Caki2 (cell line): ENCODE measurements at regions not wholly inside any gene's neighbourhood (a gene's known extent, or its start where the extent isn't known, plus 50 kb on each side); places are given as distances from the start of the nearest gene placed in this dataset.

ENCODE experiments used
- DNase-seq: peaks from one replicate; pipeline ENCODE4 v3.0.0-alpha.2; 2015; ENCODE audit warnings: low read depth
- in situ Hi-C: cut with HindIII; loops from 2 replicates; pipeline ENCODE4 v1.10.0; 2016; ENCODE audit warnings: low sequenced_read_pairs, low pct_unique_long_range_greater_than_20kb, mixed read lengths

DNA sequence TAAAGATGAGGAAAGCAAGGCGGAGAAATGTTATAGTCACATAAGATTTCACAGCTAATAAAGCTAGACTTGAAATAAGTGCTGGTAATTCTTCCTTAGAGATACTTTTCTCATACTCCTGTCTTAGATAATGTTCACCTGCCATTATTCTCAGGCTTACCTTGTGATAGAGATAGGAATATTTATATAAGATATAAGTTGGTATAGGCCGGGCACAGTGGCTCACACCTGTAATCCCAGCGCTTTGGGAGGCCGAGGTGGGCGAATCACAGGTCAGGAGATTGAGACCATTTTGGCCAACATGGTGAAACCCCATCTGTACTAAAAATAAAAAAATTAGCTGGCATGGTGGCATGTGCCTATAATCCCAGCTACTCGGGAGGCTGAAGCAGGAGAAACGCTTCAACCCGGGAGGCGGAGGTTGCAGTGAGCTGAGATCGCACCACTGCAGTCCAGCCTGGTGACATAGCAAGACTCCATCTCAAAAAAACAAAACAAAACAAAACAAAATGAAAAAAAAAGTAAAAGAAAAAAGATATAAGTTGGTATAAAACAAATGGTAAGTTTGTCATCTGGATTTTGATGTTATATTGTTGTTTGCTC is 1918.4 kb downstream of the MAT2B start:
- DNase-seq, result no peak
- in situ Hi-C loops, result no loop called here

DNA sequence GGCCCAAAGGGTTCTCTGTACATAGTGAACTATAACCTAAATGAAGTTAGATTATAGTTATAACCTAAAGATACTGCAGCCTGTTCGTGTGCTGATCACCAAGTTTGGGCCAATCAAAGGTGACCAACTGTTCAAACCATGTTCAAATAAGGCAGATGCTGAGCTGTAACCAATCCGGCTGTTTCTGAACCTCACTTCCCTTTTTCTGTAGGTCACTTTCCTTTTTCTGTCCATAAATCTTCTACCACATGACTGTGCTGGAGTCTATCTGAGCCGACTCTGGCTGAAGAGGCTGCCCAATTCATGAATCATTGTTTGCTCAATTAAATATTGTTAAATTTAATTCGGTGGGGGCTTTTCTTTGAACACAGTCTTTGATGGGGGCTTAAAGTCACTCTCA is 1920.2 kb downstream of the MAT2B start:
- DNase-seq, result no peak

DNA sequence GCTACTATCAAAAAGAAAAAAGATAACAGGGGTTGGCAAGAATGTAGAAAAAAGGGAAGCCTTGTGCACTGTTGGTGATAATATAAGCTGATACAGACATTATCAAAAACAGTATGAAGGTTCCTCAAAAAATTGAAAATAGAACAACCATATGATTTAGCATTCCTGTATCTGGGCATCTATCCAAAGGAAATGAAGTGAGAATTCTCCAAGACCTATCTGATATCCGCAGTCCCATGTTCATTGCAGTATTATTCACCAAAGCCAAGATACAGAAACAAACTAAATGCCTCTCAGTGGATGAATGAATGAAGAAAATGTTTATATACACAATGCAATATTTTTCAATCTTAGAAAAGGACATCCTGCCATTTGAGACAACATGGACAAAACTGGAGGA is 1943.3 kb downstream of the MAT2B start:
- in situ Hi-C loops, result no loop called here
- DNase-seq, result no peak

More for the DNA sequence above, 1920.2 kb downstream of the MAT2B start:
- in situ Hi-C loops, result no loop called here

DNA sequence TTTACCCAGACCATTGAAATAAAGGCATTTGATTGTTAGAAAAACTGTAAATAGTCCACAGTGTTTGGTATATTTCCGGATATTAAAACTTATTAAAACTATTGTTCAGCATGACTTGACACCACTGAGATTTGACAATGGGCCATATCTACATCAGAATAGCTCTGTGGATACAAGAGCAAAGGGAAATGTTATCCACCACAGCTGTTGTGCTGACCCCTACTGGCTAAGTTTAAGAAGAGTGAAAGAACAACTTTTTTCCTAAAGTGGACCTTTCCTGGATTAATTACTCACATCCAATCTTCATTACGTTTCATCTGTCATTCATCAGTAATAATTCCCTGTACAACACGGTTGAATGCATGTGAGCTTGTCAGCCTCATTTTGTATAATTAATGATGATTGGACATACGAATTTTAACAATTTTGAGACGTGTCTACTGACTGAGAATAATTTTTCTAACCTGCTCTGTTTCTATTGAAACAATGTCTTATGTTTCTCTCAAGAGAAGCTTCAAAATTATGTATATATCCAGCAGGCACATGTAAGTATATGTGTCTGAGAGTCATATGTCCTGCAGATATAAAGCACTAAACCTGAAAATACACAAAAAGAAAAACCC is 1952.6 kb downstream of the MAT2B start:
- in situ Hi-C loops, result no loop called here
- DNase-seq, result peak; percentile 25

DNA sequence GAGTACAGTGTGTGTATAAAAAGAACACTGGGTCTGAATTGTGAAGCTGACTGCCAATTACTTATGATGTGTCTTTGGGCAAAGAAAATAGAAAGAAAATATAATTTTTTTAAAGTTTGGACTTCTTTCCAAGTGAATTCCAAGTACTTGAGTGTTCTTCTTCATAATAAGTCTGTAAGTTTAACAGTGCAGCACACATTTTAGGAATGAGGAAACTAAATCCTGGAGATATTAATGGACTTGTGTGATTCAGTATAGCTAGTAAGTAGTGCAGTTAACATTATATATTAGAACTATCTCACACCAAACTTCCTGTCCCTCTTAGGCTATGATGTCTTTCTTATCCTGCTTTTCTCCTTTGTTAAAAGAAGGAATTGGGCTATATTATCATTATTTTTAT is 1953.8 kb downstream of the MAT2B start:
- in situ Hi-C loops, result no loop called here
- no peak for DNase-seq

DNA sequence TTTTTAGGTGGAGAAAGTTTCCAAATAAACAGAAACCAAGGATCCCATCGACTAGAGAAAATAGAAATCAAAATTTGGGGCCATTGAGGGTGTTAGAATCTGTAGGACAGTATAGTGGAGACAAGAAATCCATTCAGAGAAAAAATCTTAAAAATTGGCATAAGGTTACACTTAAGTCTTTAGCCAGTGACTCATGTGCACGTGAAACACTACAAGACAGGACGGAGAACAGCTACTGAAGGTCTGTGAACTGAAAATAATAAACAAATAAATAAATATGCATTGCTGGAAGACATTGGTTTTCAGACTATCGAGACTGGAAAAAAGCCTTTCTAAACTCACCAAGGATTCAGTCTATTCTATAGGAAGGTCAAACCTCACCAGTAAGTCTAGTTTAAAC is 1955.5 kb downstream of the MAT2B start:
- in situ Hi-C loops, result no loop called here
- no peak for DNase-seq

DNA sequence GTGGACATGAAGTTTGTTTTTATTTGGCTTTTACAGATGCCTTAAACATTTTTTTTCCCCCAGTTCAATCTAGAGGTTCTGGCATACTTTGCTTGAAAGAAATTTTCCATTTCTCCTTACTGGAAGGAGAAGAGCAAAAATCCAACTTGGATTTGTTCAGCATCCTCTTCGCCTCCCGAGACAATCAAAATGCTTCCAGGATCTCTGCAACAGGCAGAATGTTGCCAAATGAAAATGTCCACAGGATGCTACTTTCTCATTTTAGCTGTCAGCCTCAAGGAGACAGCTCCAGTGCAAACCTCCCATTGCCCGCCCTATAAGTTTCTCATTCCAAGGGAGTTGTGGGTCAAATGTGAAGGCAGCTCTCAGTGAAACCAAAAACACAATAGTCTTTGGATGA is 1972.1 kb downstream of the MAT2B start:
- in situ Hi-C loops, result no loop called here

GRCh38 chr5:165495829-165496380 is 1990.5 kb downstream of the MAT2B start:
- DNase-seq, result no peak
- in situ Hi-C loops, result no loop called here

More for the DNA sequence above, 1972.1 kb downstream of the MAT2B start:
- no peak for DNase-seq

- in situ Hi-C loops, result no loop called here
- peak; percentile 41 for DNase-seq
Measured at GRCh38 chr5:165497707-165498106, 1992.3 kb downstream of the MAT2B start.

DNA sequence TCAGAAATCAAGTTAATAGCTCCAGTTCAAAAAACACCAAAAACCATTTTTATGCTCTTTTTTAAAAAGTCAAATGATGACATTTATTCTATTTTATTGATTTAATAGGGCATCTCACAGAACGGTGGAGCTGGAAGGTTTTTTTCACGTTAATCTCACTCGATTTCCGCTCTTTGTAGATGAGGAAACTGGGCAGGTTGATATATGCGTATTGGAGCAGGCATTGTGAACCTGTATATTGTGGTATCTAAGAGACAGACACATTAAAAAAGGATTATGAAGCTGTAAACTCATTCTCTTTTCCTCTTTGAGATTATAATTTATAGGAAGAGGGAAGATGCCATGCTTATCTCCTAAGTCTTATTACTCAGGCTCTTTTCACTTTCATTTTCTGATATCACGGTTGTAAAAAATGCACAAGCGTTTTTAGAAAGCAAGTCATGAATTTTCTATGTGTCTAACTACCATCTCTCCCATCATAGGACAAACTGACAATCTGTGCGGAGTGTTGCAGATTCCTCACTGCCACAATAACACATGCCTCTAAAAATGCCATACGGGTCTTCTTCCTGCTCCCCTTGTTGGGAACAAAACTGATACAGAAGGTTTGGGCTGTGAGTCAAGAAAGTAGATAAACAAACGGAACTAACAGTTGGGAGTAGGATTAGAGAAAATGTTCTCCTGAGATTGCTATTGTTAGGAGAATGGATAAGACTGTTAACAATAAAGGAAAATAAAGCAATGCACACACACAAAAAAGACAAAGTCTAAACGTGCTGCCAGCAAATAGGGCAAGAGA is 1997.7 kb downstream of the MAT2B start:
- no peak for DNase-seq
- in situ Hi-C loops, result no loop called here

DNA sequence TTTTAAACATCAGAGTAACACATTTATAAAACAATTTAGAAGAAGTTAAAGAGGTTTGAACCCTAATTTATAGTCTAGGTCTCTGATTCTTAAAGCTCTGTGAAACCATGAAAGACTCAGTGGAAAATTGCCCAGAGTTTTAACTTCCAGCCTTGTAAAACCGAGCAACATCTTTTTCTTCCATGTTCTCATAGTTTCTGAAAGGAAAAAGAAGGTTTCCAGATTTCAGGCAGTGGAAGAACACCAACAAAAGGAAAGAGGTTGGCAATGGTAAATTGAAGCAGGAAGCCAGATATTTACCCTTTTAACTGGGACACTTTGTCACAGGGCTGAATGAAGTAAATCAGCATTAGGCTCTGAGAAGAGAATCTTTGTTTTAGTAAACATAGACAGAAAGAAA is 1999.3 kb downstream of the MAT2B start:
- DNase-seq, result no peak
- in situ Hi-C loops, result no loop called here

DNA sequence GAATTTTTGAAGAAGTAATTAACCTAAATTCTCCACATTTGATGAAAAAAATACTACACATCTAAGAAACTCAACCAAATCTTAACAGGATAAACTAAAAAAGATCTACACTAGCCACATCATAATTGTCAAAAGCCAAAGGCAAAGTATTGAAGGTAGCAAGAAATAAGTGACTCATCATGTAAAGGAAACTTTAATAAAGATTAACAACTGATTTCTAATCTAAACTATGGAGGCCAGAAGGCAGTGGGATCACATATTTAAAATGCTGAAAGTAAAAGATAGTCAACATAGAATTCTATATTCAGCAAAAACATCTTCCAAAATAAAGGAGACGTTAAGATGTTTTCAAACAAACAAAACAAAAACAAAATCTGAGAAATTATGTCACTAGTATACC is 2002.9 kb downstream of the MAT2B start:
- in situ Hi-C loops, result no loop called here
- DNase-seq, result no peak

DNA sequence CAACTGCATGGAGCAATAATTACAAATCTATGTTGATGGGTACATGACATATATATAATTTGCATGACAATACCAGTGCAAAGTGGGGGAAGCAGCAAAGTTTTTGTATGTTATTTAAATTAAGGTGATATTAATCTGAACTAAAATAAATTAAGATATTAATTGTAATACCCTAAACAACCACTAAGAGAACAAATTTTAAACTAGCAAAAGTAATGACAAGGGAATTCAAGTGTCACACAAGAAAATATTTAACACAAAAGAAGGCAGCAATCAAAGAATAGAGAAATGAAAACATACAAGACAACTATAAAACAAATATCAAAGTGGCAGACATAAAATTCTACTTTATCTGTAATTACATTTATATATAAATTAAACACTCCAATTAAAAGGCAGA is 2003.4 kb downstream of the MAT2B start:
- DNase-seq, result no peak
- in situ Hi-C loops, result no loop called here

DNA sequence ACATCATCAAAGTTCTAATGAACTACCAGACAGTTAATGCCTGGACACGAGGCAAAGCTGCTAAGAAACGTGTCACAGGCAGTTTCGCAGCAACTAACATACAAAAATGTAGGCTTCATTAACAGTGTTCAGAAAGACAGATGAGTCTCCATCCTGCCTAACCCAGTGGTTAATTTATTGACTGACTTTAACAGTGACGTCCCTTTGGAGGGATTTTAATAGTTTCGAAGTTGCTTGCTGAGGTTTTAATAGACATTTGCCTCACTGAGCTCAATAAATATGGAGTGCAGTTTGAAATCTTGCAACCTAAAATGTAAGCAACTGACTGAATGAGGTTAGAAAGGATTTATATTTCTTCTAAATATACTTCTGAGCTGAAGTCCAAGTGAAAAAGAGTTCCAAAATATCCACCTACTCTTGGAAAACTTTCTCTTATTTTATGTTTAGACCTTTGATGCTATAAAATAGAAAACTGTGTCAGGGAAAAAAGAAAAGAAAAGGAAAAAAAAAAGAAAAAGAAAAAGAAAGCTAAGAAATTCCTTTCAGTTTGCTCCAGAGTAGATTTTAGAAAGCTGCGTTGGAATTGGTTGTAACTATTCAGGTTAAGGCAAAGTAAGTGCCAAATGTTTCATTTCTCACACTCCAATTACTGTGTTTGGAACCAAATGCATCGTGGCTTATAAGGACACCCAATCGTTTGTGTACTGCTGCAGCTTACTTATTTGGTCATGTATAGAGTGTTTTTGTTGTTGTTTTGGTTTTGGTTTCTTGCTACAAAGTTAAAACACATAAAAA is 2016.6 kb downstream of the MAT2B start:
- DNase-seq, result no peak
- in situ Hi-C loops, result no loop called here

DNA sequence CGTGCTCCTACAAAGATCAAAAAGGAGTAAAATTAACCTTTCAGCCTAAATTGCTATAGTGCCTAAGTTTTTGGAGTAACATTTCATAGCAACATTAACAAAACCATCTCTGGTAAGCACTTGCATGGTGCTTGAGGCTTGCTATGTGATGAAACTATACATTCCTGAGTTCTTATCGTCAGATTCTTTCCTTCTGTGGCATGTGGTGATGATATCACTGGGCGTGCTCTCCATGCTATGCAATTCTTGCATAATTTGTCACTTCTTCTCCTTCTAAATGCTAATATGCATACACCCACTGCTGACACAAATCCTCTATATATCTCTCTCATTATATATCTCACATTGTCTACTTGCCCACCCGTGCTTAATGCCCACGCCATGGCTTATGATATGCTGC is 2019.9 kb downstream of the MAT2B start:
- no peak for DNase-seq
- in situ Hi-C loops, result no loop called here

GRCh38 chr5:165526357-165526756 is 2020.9 kb downstream of the MAT2B start:
- in situ Hi-C loops, result no loop called here
- no peak for DNase-seq

- in situ Hi-C loops, result no loop called here
- no peak for DNase-seq
Measured at GRCh38 chr5:165527577-165527976, 2022.2 kb downstream of the MAT2B start.

DNA sequence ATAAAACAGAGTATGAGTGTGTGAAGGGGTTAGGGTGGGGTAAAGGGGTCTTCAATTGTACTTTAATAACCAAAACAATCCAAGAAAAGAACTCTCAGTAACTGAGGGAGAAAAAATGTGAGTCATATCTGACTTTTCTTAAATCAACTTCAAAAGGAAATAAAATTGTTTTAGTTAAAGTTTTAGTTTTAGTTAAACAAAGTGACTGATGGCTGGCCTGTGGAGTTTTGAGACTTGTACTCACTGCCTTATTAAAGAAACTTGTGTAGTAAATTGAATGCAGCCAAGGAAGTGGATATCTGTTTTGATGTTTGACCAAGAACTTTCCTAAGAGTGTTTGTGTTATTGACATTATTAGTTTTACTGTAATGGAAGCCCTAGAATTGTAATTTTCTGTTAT is 2032.6 kb downstream of the MAT2B start:
- DNase-seq, result peak; percentile 7
- in situ Hi-C loops, result no loop called here

- no peak for DNase-seq
- in situ Hi-C loops, result no loop called here
Measured at GRCh38 chr5:165559645-165560044, 2054.2 kb downstream of the MAT2B start.
